Panc1 (cell line): ENCODE measurements at regions not wholly inside any gene's neighbourhood (a gene's known extent, or its start where the extent isn't known, plus 50 kb on each side); places are given as distances from the start of the nearest gene placed in this dataset.

Experiments used
- ATAC-seq: fragments of 200-7000 bp; cut with Tn5 transposase; 2 replicates; pipeline ENCODE4 v1.9.1; 2020; ENCODE audit warnings: mild to moderate bottlenecking, moderate library complexity
- BruUV-seq: library from RNA; stranded (reverse); fragments of 400-500 nt; replicated peaks from 2 replicates; lab custom pipeline; 2021; lab: Mats Ljungman, UMichigan
- CTCF ChIA-PET: fragments of 300-600 bp; sonication (Branson Sonifier 250); formaldehyde crosslinking; loops from one replicate; lab custom pipeline; 2022; ENCODE audit warnings: antibody characterized with exemption; lab: Charles Lee
- POLR2A ChIA-PET: fragments of 300-600 bp; sonication (Branson Sonifier 250); formaldehyde crosslinking; loops from one replicate; lab custom pipeline; 2022; ENCODE audit warnings: antibody characterized with exemption; lab: Charles Lee
- DNase-seq: peaks from one replicate; pipeline ENCODE4 v3.0.0-alpha.2; 2010; ENCODE audit warnings: low read depth, low spot score
- H3K27ac ChIP-seq: 2 replicates; pipeline ENCODE4 v1.5.1; 2011; ENCODE audit warnings: mild to moderate bottlenecking, low read length, inconsistent platforms
- H3K27me3 ChIP-seq: fragments of 200-500 bp; sonication (Bioruptor generic); 2 replicates; pipeline ENCODE4 v1.6.0; 2014; ENCODE audit warnings: low read length, inconsistent platforms; ENCODE audit not compliant: control insufficient read depth, insufficient read depth
- H3K36me3 ChIP-seq: fragments of 200-500 bp; sonication (Bioruptor generic); 2 replicates; pipeline ENCODE4 v1.5.1; 2014; ENCODE audit warnings: inconsistent platforms, mild to moderate bottlenecking, low read length, moderate library complexity; ENCODE audit not compliant: control insufficient read depth, insufficient read depth
- H3K4me1 ChIP-seq: 2 replicates; pipeline ENCODE4 v1.5.1; 2011; ENCODE audit warnings: inconsistent platforms, mild to moderate bottlenecking, low read length, moderate library complexity; ENCODE audit not compliant: control insufficient read depth, insufficient read depth
- H3K4me3 ChIP-seq, 2 experiments: 2 replicates each; pipeline ENCODE4 v1.5.1; 2011 to 2012; ENCODE audit warnings: low read depth in 2 of 2, low read length in 2 of 2, mild to moderate bottlenecking in 2 of 2, inconsistent platforms in 1 of 2, moderate library complexity in 1 of 2
- H3K9me3 ChIP-seq: fragments of 200-500 bp; sonication (Bioruptor generic); 2 replicates; pipeline ENCODE4 v1.5.1; 2014; ENCODE audit warnings: low read depth, mild to moderate bottlenecking, inconsistent platforms, low read length, moderate library complexity; ENCODE audit not compliant: control insufficient read depth, insufficient read depth
- POLR2AphosphoS5 ChIP-seq: IDR thresholded peaks from 2 replicates; pipeline ENCODE4 v1.6.1; 2012; ENCODE audit warnings: mild to moderate bottlenecking, low read depth, low read length, moderate library complexity
- SIN3A ChIP-seq: IDR thresholded peaks from 2 replicates; pipeline ENCODE4 v1.6.1; 2012; ENCODE audit warnings: low read depth, mild to moderate bottlenecking, low read length, moderate library complexity, borderline replicate concordance; ENCODE audit not compliant: insufficient read depth
- TCF7L2 ChIP-seq: IDR thresholded peaks from 2 replicates; pipeline ENCODE4 v1.6.1; 2011; ENCODE audit warnings: mild to moderate bottlenecking, low read depth, low read length, inconsistent platforms
- in situ Hi-C: cut with HindIII; loops from 2 replicates; pipeline ENCODE4 v1.10.0; 2016; ENCODE audit warnings: low sequenced_read_pairs, low pct_unique_long_range_greater_than_20kb
- intact Hi-C: fragments of 100-400 bp; cut with micrococcal nuclease; formaldehyde crosslinking; loops from one replicate; pipeline ENCODE4 v1.10.0; 2022; ENCODE audit not compliant: unreplicated experiment
- TF ChIP-seq, protein P1 (sequence below): fragments of 450-650 bp; IDR thresholded peaks from 2 replicates; pipeline ENCODE4 v1.5.1; 2017; ENCODE audit warnings: mild to moderate bottlenecking
- TF ChIP-seq, protein P2 (sequence below), 2 experiments: IDR thresholded peaks; 2 replicates each; pipeline ENCODE4 v1.6.1; 2011 to 2012; ENCODE audit warnings: low read depth in 2 of 2, control low read depth in 1 of 2, low read length in 1 of 2, mild to moderate bottlenecking in 1 of 2, moderate library complexity in 1 of 2; ENCODE audit not compliant: insufficient read depth in 1 of 2

DNA sequence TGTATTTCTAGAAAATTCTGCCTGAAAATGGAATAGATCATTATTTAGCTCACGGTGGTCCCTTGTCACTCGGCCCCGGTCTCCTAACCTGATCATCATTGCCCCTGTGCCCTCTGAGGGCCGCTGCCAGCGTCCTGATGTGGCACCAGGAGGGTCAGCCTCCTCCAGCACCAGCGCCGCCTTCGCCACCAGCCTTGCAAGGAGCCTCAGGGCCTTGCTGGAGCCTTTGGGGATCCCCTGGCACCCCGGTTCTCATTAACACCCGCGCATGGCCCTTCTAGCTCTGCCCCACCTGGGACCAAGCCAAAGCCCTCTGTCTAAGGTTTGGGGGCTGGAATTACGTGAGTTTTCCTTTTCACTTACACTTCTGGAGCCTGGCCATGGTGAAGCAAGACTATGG is 282.5 kb upstream of the ADARB2 start:
- ATAC-seq = no peak
- ChIA-PET CTCF (no interaction called here), POLR2A (no interaction called here)
- H3K36me3 ChIP-seq = no peaks in the 10 kb centered on the region
- in situ Hi-C loops (no loop called here), intact Hi-C loops (no loop called here)
- BruUV-seq = no TSS peak
- H3K9me3 ChIP-seq = no peaks in the 10 kb centered on the region
- no peak overlapping the region for H3K4me3 ChIP-seq
- H3K27me3 ChIP-seq = no peaks in the 10 kb centered on the region
- TF ChIP-seq, protein P1, sequence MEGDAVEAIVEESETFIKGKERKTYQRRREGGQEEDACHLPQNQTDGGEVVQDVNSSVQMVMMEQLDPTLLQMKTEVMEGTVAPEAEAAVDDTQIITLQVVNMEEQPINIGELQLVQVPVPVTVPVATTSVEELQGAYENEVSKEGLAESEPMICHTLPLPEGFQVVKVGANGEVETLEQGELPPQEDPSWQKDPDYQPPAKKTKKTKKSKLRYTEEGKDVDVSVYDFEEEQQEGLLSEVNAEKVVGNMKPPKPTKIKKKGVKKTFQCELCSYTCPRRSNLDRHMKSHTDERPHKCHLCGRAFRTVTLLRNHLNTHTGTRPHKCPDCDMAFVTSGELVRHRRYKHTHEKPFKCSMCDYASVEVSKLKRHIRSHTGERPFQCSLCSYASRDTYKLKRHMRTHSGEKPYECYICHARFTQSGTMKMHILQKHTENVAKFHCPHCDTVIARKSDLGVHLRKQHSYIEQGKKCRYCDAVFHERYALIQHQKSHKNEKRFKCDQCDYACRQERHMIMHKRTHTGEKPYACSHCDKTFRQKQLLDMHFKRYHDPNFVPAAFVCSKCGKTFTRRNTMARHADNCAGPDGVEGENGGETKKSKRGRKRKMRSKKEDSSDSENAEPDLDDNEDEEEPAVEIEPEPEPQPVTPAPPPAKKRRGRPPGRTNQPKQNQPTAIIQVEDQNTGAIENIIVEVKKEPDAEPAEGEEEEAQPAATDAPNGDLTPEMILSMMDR = no peak
- TF ChIP-seq, protein P2, sequence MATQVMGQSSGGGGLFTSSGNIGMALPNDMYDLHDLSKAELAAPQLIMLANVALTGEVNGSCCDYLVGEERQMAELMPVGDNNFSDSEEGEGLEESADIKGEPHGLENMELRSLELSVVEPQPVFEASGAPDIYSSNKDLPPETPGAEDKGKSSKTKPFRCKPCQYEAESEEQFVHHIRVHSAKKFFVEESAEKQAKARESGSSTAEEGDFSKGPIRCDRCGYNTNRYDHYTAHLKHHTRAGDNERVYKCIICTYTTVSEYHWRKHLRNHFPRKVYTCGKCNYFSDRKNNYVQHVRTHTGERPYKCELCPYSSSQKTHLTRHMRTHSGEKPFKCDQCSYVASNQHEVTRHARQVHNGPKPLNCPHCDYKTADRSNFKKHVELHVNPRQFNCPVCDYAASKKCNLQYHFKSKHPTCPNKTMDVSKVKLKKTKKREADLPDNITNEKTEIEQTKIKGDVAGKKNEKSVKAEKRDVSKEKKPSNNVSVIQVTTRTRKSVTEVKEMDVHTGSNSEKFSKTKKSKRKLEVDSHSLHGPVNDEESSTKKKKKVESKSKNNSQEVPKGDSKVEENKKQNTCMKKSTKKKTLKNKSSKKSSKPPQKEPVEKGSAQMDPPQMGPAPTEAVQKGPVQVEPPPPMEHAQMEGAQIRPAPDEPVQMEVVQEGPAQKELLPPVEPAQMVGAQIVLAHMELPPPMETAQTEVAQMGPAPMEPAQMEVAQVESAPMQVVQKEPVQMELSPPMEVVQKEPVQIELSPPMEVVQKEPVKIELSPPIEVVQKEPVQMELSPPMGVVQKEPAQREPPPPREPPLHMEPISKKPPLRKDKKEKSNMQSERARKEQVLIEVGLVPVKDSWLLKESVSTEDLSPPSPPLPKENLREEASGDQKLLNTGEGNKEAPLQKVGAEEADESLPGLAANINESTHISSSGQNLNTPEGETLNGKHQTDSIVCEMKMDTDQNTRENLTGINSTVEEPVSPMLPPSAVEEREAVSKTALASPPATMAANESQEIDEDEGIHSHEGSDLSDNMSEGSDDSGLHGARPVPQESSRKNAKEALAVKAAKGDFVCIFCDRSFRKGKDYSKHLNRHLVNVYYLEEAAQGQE (IDR thresholded peaks at IDR 0.05; ENCODE audit: insufficient read depth in 1 of 2, low read depth in 2 of 2, low read length in 1 of 2) = no peak
- no peak for TF ChIP-seq POLR2AphosphoS5
- no peak for TF ChIP-seq TCF7L2
- no peak for TF ChIP-seq SIN3A
- no peak for DNase-seq
- H3K27ac ChIP-seq = no peak overlapping the region
- H3K4me1 ChIP-seq = no peaks in the 10 kb centered on the region

DNA sequence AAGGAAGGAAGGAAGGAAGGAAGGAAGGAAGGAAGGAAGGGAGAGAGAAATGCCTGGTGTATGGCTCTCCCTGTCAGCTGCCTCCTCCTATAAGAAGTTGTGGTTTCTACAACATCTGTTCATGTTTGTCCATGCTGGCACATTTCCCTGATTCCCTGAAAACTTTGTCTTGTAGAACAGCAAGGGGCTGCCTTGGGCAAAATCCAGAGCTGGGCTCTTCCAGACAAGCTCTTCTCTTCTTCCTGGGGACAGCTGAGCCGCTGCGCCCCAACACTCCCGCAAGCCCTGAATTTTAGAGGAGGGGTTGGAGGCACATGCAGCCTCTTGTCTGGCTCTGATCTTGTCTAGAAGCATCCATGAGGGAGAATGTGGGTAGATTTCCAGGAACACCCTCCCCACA is 282.0 kb upstream of the ADARB2 start:
- POLR2A ChIA-PET = no interaction called here
- no peaks in the 10 kb centered on the region for H3K9me3 ChIP-seq
- BruUV-seq = no TSS peak
- TF ChIP-seq, protein P1 = no peak
- TF ChIP-seq TCF7L2 (no peak), POLR2AphosphoS5 (no peak), SIN3A (no peak)
- TF ChIP-seq, protein P2 (IDR thresholded peaks at IDR 0.05; ENCODE audit: insufficient read depth in 1 of 2, low read depth in 2 of 2, low read length in 1 of 2) = no peak
- no peaks in the 10 kb centered on the region for H3K4me1 ChIP-seq
- H3K36me3 ChIP-seq = no peaks in the 10 kb centered on the region
- in situ Hi-C loops (no loop called here), intact Hi-C loops (no loop called here)
- DNase-seq (no peak), ATAC-seq (no peak)
- no peak overlapping the region for H3K4me3 ChIP-seq
- no peak overlapping the region for H3K27ac ChIP-seq
- CTCF ChIA-PET = no interaction called here
- no peaks in the 10 kb centered on the region for H3K27me3 ChIP-seq
